GM12878 (cell line): ENCODE measurements at regions not wholly inside any gene's neighbourhood (a gene's known extent, or its start where the extent isn't known, plus 50 kb on each side); places are given as distances from the start of the nearest gene placed in this dataset.

Experiments used
- ASH2L ChIP-seq: fragments of 300-600, 200-600 bp; sonication (generic); IDR thresholded peaks from 2 replicates; pipeline ENCODE4 v1.6.1; 2017; ENCODE audit warnings: low read depth, mild to moderate bottlenecking, borderline replicate concordance
- CREB1 ChIP-seq: IDR thresholded peaks from 2 replicates; pipeline ENCODE4 v1.6.1; 2012; ENCODE audit warnings: low read depth, mild to moderate bottlenecking, inconsistent platforms
- CTCF ChIP-seq, 3 experiments: IDR thresholded peaks in 2 of 3; conservative IDR thresholded peaks in 1 of 3; 2 replicates each; pipeline ENCODE4 v1.5.1; 2011; ENCODE audit warnings: low read depth in 3 of 3, low read length in 3 of 3, mild to moderate bottlenecking in 3 of 3, control low read depth in 2 of 3, moderate library complexity in 2 of 3, inconsistent platforms in 1 of 3, mixed read lengths in 1 of 3; ENCODE audit not compliant: control insufficient read depth in 2 of 3, insufficient read depth in 1 of 3; ENCODE audit errors: extremely low read depth in 1 of 3
- ELK1 ChIP-seq: IDR thresholded peaks from 2 replicates; pipeline ENCODE4 v1.6.1; 2012; ENCODE audit warnings: low read depth, low read length, improper control_type of control experiment
- EP300 ChIP-seq, 2 experiments: fragments of 150-350 bp in 1 of 2; IDR thresholded peaks; 2 replicates each; pipeline ENCODE4 v1.6.1; 2011 to 2012; ENCODE audit warnings: low read depth in 2 of 2, low read length in 2 of 2, borderline replicate concordance in 1 of 2, improper control_type of control experiment in 1 of 2, inconsistent platforms in 1 of 2; ENCODE audit not compliant: control insufficient read depth in 1 of 2
- KDM1A ChIP-seq: fragments of 200-600 bp; sonication (generic); IDR thresholded peaks from 2 replicates; pipeline ENCODE4 v1.6.1; 2016; ENCODE audit warnings: borderline replicate concordance
- PAX5 ChIP-seq: IDR thresholded peaks from 2 replicates; pipeline ENCODE4 v1.6.1; 2011; ENCODE audit warnings: low read depth, low read length, borderline replicate concordance
- REST ChIP-seq: IDR thresholded peaks from 2 replicates; pipeline ENCODE4 v1.6.1; 2012; ENCODE audit warnings: mild to moderate bottlenecking, low read depth, low read length
- SMC3 ChIP-seq: IDR thresholded peaks from 2 replicates; pipeline ENCODE4 v1.6.1; 2011; ENCODE audit warnings: low read length, improper control_type of control experiment, borderline replicate concordance
- SUZ12 ChIP-seq: fragments of 200-600 bp; sonication (generic); IDR thresholded peaks from one replicate; pipeline ENCODE4 v1.6.1; 2018; ENCODE audit warnings: antibody characterized with exemption, mild to moderate bottlenecking; ENCODE audit not compliant: unreplicated experiment
- ZBTB40 ChIP-seq: fragments of 450-650 bp; IDR thresholded peaks from 2 replicates; pipeline ENCODE4 v1.6.1; 2016; ENCODE audit warnings: mild to moderate bottlenecking, moderate library complexity, borderline replicate concordance
- ZNF24 ChIP-seq: fragments of 450-650 bp; IDR thresholded peaks from 2 replicates; pipeline ENCODE4 v1.6.1; 2017; ENCODE audit warnings: antibody characterized with exemption, mild to moderate bottlenecking
- ZNF274 ChIP-seq: IDR thresholded peaks from one replicate; pipeline ENCODE4 v1.8.0; 2011; ENCODE audit not compliant: insufficient read length, insufficient read depth

GRCh38 chr2:226638576-226638975, 161.0 kb downstream of the IRS1 start:
- TF ChIP-seq KDM1A (no peak), SMC3 (no peak), ZNF274 (no peak), EP300 (IDR thresholded peaks at IDR 0.05; ENCODE audit: borderline replicate concordance in 1 of 2, control insufficient read depth in 1 of 2, low read depth in 2 of 2, low read length in 2 of 2) (no peak), ASH2L (no peak), PAX5 (no peak), ELK1 (no peak), ZBTB40 (no peak), CREB1 (no peak), REST (no peak), ZNF24 (no peak), CTCF (IDR thresholded peaks at IDR 0.05 in 2 of 3, conservative IDR thresholded peaks at IDR 0.05 in 1 of 3; ENCODE audit: control insufficient read depth in 2 of 3, extremely low read depth in 1 of 3, insufficient read depth in 1 of 3, low read depth in 3 of 3, low read length in 3 of 3) (no peak), SUZ12 (no peak)
